HG03575 (cell line): ENCODE measurements at regions not wholly inside any gene's neighbourhood (a gene's known extent, or its start where the extent isn't known, plus 50 kb on each side); places are given as distances from the start of the nearest gene placed in this dataset.

Experiments
- ATAC-seq: cut with Tn5 transposase; IDR thresholded peaks from one replicate; pipeline ENCODE4 v1.9.1; 2021; ENCODE audit not compliant: unreplicated experiment, insufficient number of reproducible peaks, low FRiP score; ENCODE audit errors: extremely low read depth

DNA sequence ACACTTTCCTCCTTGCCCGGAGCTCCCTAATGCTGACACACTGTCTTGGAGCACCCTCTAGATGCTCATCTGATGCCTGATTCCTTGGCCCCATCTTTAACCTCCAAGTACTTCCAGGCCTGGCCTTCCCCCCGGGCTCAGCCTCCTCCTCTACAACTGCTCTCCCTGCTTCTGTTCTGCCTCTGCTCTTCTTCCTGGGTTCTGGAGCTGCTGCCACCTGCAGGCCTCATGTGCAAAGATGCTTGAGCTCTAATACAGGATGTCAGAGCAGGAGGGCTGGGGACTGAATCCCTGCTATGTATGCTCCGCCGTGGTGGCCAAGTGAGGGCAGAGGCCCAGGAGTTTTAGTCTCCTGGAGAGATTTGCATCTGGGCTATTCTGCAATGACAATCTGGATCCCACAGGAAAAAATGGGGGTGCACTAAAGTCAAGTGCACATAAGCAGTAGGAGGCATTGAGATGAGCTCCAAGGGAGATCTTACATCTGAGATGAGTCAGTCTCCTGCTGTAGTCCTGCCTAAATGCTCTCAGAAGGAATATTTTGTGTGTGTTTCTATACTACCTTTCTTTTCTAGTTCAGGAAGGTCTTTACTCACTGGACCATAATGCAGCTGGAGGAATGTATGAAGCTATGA, 296.3 kb downstream of the UACA start:
- ATAC-seq, result no peak

DNA sequence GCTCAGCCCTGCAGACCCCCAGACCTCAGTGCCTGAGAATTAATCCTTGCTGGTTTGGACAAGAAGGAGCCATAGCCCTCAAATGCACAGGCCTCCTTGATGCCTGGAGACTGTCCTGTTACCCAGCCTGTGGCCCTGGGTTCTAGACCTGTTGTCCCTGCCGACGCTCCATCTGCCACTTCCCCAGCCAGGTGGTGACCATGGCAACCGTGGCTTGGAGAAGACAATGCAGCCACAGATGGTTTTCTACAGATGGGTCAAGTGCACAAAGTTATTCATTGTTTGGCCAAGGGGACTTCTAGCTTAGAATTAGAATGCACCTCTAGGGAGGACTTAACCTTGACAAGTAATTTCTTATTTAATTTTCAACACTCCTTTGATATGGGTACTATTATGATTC, 297.1 kb downstream of the UACA start:
- no peak for ATAC-seq

DNA sequence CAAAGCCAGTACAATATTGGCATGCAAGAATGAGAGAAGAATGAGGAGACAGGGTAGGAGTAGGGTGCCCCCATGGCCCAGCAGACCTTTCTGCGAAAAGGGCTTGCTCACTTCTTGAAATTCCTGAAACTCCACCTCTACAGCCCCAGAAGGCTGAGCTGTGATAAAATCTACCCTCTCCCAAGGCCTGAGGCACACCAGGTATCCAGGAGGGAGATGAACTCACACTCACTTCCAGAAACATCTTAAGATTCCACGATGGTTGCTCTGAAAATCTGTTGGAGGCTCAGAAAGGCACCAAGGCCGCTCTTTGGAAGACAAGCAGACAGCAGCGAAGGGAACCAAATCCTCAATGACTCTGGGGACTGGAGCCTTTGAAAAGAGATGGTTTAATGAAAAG, 297.5 kb downstream of the UACA start:
- no peak for ATAC-seq

DNA sequence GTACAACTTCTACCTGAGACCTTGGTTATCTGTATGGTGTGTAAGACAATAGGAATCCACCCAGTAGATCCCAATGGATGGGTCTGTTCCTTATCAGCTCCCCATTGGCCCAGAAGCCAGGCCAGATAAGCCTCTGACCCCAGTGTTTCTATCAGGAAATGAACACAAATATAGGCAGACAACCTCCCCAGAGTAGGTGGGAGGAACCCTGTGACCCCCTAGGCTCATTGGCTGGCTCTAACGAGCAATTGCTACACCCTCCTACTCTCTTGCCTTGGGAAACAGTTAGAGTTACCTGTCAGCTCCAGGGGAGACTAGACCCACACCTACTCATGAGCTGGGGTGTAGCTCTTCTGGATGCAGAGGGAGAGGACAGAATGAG, 299.9 kb downstream of the UACA start:
- no peak for ATAC-seq

DNA sequence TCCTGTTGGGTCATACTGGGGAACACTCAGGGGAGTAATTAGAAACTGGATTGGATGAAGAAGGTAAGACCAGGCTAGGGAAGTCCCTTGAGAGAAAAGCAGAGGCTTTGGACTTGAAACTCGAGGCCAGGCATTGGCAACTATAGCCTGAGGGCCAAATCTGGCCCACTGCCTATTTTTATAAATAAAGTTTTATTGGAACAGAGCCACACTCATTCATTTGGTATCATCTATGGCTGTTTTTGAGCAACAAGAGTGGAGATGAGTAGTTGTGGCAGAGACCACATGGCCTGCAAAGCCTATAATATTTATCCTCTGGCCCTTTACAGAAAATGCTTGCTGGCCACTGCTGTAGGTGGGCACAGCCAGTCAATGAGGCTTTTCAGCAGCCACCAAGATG, 301.4 kb downstream of the UACA start:
- ATAC-seq, result no peak

DNA sequence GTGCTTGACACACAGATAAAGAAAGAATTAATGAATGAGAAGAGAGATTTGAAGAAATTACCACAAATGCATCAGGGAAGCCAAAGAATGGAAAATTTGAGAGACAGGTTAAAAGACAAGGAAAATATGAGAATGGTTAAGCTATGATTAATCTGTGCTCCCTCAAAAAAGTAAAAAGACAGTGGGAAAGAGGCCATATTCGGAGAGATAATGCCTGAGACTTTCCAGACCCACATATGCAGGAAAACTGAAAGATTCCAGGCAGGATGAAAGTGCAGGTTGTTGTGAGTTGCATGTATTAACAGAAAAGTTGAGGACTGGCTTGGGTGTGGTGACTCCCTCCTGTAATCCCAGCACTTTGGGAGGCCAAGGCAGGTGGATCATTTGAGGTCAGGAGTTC, 302.3 kb downstream of the UACA start:
- no peak for ATAC-seq

DNA sequence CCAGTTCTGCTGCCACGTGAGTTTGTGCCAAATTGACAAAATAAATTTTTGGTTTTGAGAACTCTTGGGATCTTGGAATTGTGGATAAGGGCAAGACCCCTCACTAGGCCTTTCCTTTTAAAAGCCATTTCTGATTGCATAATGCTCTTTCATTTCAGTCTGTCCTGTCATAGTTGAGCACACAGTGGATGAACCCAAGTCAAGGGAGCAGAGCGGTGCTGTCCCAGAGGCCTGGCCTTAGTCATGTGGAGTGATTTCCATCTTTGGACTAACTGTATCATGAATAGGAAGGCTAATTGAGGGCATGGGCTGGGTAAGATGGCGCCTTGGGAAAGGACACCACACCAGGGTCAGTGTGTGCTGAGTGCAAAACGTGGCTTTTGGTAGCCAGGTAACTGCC, 304.0 kb downstream of the UACA start:
- ATAC-seq, result no peak

DNA sequence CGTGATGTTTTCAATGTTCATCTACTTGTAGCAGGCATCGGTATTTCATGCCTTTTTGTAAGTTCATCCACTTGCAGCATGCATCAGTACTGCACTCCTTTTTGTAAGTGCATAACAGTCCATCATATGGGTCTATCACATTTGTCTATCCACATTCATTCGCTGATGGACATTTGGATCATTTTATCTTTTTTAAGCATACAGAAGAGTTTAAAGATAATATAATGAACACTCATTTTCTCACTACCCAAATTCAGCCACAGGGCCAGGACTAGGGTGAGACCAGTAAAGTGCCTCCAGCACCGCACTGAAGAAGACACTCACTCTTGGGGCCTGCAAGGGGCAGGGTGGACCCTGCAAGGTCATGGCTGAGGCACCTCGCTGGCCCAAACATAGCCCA, 309.6 kb downstream of the UACA start:
- no peak for ATAC-seq

DNA sequence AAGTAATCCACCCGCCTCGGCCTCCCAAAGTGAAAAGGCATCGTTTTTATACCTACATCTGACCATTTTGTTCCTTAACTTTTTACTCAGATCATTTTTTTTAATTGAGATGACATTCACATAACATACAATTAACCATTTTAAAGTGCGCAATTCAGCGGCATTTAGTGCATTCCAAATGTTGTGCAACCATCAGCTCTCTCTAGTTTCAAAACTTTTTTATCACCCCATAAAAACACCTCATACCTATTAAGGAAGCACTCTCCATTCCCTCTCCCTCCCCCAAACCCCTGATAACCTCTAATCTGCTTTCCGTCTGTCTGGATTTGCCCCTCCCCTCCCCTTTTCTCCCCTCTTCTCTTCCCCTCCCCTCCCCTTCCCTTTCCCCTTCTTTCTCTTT, 310.1 kb downstream of the UACA start:
- ATAC-seq, result no peak

DNA sequence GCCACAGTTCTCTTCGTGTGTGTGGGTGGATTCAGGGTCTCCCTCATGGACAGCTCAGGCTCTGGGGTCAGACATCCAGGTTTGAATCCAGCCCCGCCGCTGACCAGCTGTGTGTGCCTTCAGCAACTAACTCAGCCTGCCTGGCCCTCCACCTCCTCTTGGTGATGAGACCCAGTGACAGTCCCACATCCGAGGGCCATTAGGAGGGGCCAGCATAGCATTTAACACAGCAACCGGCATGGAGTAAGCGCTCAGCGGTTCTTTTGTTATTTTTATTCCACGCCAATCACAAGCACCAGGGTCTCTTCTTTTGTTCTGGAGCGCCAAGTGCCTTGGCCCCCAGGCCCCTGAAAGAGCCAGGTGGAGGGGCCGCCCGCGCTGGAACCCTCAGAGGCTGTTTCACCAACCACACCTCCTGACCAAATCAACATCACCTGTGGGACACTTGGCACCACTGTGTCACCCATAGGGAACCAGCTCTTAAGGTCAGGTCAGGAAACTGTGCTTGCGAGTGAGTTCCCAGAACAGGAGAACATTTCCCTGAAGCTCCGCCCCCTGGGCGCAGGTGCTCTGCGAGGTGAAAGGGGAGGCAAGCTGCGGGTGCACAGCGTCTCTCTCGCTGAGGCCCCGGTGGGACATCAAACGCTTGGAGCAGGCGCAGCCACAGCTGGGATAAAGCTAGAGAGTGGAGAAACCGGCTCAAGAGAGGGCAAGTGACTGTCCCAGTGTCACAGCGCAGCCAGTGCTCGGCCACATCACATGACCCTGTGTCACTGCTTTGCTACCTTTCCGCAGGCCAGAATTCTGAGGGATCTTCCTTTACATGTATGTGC, 311.3 kb downstream of the UACA start:
- no peak for ATAC-seq

DNA sequence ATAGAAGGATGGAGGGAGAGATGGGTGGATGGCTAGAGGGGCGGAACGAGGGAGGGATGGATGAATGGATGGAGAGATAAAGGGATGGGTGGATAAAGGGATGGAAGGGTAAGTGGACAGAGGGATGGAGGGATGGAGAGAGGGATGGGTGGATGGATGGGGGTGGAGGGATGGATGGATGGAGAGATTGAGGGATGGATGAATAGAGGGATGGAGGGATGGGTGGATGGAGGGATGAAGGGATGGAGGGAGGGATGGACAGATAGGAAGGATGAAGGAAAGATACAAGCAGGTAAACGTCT, 313.3 kb downstream of the UACA start:
- ATAC-seq, result no peak

DNA sequence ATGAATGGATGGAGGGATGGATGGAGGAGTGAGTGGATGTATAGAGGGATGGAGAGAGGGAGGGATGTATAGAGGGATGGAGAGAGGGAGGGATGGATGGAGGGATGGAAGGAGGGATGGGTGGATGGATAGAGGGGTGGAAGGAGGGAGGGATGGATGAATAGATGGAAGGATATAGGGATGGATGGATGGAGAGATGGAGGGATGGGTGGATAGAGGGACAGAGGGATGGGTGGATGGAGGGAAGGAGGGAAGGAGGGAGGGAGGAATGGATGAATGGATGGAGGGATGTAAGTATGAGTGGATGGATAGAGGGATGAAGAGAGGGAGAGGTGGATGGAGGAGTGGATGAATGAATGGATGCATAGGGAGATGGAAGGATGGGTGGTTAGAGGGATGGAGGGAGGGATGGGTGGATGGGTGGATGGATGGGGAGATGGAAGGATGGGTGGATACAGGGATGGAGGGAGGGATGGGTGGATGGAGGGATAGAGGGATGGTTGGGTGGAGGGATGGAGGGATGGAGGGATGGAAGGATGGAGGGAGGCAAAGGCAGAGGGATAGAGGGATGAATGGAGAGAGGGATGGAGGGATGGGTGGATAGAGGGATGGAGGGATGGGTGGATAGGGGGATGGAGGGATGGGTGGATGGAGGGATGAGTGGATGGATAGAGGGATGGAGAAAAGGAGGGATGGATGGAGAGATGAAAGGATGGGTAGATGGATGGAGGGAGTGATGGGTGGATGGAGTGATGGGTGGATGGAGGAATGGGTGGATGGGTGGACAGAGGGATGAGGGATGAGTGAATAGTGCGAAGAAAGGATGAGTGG, 313.8 kb downstream of the UACA start:
- no peak for ATAC-seq

DNA sequence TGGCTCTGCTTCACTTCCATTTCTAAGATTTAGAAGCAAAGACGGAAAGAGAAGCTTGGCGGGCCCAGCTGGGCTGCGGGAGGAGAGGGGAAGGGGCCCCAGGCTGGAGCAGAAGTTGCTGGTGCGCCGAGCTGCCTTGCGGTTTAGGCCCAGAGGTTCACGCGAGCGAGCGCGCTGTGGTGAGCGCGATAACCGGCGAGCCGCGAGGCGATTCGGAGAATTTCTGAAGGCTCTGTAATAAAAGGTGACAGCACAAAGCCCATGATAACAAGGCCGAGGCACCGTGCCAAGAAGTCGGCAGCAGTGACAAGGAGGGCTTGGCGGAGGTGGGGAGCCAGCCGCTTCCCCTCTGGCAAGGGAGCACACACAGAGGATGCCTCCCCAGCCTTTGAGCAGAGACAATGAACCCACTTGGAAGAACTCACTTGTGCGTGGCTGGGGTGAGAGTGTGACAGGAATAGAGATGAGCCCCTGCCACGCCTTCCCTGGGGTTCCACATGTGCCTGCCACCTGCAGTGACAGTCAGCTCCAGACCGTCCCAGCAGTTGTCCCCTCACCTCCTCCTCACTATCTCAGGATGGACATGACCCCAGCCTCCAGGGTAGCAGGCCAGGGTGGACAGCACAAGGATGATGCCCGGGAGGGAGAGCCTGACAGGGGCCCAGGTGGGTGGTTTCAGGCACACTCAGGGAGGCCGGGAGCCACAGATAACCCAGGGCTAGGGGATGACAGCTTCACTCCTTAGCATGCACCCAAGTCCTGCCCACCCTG, 315.2 kb downstream of the UACA start:
- no peak for ATAC-seq

DNA sequence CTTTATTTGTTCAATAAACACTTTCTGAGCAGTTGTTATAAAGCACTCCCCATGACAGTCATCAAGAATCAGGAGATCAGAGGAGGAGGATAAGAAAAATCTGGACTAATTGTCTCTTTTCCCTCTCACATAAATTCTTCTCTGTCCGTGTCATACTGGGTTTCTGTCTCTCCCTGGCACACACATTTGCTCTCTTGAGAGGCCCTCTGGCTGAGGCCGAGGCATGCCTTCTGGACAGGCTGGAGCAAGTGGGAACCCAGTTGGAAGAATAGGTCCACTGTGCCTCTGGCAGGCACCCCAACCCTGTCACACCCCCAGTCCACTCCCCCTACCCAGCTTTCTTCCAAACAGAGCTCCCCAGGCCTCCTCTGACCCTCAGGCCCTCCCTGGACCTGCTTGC, 315.8 kb downstream of the UACA start:
- no peak for ATAC-seq

DNA sequence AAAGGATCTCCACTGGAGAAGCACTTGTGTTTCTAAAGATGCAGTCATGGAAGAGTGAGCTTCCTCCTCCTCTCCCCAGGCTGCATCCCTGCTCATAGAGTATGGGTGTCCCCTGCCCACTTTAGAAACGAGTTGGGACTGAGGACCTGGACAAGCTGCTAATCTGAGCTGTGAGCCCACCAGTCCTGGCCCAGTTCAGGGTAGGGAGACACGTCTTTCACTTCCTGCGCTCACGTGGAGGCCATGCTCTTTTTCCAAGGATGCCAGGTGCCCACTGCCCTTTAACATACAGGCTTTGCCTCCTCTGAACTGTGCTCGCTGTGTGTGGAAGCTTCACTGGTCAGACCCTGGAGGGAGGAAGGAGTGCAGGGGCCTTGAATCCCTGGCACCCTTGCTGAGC, 316.3 kb downstream of the UACA start:
- no peak for ATAC-seq

DNA sequence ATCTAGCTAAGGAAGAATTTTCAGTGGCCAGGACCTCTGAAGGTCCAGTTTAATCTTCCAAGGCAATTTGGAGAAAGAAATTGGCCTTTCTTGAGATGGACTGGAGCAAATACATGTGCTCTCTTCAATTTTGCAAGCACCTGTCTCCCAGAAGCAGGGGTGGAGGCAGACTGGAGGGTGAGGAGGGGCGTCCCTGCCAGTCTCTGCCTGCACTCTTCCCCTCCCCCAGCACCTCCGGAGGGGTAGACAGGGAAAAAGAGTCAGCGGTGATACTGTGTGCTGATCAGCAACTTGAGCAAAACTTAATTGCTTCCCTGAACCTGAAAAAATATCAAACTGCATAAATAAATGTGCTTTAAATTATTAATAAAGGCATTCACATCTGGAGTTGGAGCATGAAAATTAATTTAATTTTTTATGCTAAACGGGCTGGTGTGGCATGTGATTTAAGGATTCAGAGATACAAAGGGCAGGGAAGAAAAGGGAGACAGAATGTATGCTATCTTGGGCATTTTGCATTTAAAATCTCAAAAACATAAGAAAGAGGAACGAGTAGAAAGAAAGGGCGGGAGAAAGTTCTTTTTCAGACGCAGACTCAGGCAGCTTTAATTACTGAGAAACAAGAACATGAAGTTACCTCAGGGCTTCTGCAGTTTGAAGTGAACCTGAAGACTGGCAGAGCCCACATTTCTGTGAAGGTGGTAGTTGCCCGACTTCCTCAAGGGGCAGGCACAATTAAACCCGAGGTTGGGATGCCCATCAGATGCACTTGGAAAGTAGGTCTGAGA, 319.7 kb downstream of the UACA start:
- ATAC-seq, result no peak

DNA sequence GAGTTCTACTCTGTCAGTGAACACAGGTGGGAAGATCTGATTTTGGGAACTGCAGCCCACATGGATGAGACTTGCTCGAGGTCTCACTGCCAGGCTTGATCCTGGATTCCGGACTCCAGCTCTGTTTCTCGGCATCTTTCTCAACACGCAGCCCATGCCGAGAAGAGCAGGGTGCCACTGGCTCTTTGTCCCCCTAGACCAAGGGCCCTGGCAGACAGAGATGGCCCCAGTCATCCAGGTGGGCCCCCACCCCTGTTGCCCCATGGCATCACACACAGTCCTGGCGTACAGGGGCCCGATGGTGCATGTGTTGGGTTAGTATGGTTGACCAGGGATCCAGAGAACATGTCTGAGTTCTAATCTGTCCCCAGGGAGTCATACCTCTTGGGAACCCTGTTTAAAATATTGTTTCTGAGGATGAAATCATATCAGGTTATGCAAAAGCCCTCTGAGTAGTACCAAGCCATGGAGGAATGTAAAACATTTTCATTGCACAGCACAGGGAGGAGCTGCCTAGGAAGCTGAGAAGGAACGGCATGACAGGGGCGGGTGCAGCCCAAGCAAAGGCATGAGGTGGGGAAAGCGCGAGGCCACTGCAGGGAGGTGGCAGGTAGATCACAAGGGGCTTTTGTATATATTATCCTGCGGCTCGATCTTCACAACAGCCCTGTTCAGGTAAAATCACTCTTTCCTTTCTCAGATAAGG, 320.6 kb downstream of the UACA start:
- ATAC-seq, result no peak

DNA sequence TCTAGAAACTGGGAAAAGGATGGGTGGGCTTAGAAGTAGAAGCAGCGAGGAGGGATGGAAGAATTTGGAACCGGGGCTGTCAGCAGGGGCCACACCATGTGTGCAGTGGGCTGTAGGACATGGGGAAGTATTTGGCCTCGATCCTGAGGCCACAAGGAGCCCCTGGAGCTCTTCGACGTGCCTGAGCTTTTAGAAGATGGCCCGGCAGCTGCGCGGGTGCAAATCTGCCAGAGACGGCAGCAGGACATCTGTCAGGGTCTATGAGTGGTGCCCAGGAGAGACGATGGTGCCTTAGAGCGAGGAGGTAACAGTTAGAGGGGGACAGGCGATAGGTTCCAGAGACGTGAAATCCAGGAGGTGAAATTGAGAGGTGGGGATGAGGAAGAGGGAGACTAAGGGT, 321.1 kb downstream of the UACA start:
- no peak for ATAC-seq
